A549 (cell line): ENCODE measurements at regions not wholly inside any gene's neighbourhood (a gene's known extent, or its start where the extent isn't known, plus 50 kb on each side); places are given as distances from the start of the nearest gene placed in this dataset.

Experiments
- POLR2A ChIP-seq: IDR thresholded peaks from 2 replicates; pipeline ENCODE4 v1.6.1; 2012; ENCODE audit warnings: mild to moderate bottlenecking, low read length
- POLR2AphosphoS2 ChIP-seq: conservative IDR thresholded peaks from 2 replicates; pipeline ENCODE4 v1.6.1; 2012; ENCODE audit warnings: low read length, improper control_type of control experiment, inconsistent platforms
- ZFP36 ChIP-seq: fragments of 450-650 bp; IDR thresholded peaks from 2 replicates; pipeline ENCODE4 v1.6.1; 2014; ENCODE audit warnings: borderline replicate concordance; ENCODE audit not compliant: partially characterized antibody
- TF ChIP-seq, protein P1 (sequence below): fragments of >200 bp; sonication (Bioruptor Twin); formaldehyde crosslinking; IDR thresholded peaks from 3 replicates; pipeline ENCODE4 v1.5.1; 2016

DNA sequence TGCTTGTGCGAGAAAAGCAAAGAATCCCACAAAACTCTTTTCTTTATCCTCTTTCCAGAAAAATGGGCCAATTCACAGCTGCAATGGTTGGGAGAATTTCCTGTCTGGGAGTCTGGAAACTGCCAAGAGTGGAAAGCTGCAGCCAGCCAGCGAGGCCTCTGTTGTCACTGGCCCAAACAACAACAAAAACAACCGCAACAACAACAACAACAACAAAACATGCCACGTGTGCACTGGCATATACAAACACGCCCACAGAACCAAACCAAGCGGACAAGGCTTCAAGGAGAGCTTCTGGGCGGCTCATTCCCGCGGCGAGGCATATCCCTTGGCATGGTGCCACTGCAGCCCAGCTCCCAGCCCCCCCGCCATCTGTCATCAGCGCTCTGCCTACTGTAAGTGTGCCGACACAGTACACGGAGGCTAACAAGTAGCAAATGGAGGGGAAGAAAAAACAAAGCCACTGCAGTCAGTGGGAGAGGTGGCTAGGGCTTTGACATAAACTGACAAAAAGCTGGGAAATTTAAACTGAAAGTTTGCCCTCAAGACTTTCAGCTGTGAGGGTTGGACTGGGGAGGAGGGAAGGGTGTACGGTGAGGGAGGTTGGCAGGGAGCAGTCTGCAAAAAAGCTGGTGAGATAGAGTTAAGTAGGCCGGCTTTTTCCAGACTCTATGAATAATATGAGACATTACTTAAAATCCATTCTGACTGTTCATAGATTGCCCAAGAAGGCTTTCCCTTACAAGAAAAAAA lies 165.0 kb upstream of the ZNF462 start:
- TF ChIP-seq ZFP36 (no peak), POLR2A (no peak), POLR2AphosphoS2 (no peak)
- TF ChIP-seq, protein P1, sequence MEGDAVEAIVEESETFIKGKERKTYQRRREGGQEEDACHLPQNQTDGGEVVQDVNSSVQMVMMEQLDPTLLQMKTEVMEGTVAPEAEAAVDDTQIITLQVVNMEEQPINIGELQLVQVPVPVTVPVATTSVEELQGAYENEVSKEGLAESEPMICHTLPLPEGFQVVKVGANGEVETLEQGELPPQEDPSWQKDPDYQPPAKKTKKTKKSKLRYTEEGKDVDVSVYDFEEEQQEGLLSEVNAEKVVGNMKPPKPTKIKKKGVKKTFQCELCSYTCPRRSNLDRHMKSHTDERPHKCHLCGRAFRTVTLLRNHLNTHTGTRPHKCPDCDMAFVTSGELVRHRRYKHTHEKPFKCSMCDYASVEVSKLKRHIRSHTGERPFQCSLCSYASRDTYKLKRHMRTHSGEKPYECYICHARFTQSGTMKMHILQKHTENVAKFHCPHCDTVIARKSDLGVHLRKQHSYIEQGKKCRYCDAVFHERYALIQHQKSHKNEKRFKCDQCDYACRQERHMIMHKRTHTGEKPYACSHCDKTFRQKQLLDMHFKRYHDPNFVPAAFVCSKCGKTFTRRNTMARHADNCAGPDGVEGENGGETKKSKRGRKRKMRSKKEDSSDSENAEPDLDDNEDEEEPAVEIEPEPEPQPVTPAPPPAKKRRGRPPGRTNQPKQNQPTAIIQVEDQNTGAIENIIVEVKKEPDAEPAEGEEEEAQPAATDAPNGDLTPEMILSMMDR = no peak
